Lung (tissue), 11 donors: ENCODE measurements at regions not wholly inside any gene's neighbourhood (a gene's known extent, or its start where the extent isn't known, plus 50 kb on each side); places are given as distances from the start of the nearest gene placed in this dataset.

Source experiments
- ATAC-seq: fragments of 200-7000 bp; cut with Tn5 transposase; one replicate; pipeline ENCODE4 v1.9.1; 2020; ENCODE audit warnings: moderate number of reproducible peaks; ENCODE audit not compliant: insufficient read depth, low FRiP score
- DNase-seq, 3 donors: peaks; one replicate each; pipeline ENCODE4 v3.0.0-alpha.2; 2013 to 2017
- H3K27ac ChIP-seq, 2 donors: one replicate each; pipeline ENCODE4 v1.5.1; 2013; ENCODE audit warnings: mild to moderate bottlenecking in 2 of 2, moderate library complexity in 2 of 2, control low read depth in 1 of 2, inconsistent platforms in 1 of 2, low read depth in 1 of 2, low read length in 1 of 2
- H3K27me3 ChIP-seq, 3 donors: one replicate each; pipeline ENCODE4 v1.5.1; 2013; ENCODE audit warnings: low read length in 2 of 3; ENCODE audit not compliant: control insufficient read depth in 3 of 3, insufficient read depth in 3 of 3
- H3K36me3 ChIP-seq, 4 donors: one replicate each; pipeline ENCODE4 v1.5.1; 2013; ENCODE audit warnings: low read length in 4 of 4, mild to moderate bottlenecking in 1 of 4, moderate library complexity in 1 of 4; ENCODE audit not compliant: control insufficient read depth in 4 of 4, insufficient read depth in 4 of 4
- H3K4me1 ChIP-seq, 5 donors: one replicate each; pipeline ENCODE4 v1.5.1; 2013; ENCODE audit warnings: low read length in 5 of 5, mild to moderate bottlenecking in 2 of 5, moderate library complexity in 1 of 5; ENCODE audit not compliant: control insufficient read depth in 5 of 5, insufficient read depth in 5 of 5
- H3K4me3 ChIP-seq: one replicate; pipeline ENCODE4 v1.5.1; 2013; ENCODE audit warnings: mild to moderate bottlenecking, control low read depth, moderate library complexity
- H3K9ac ChIP-seq, 2 donors: one replicate each; pipeline ENCODE4 v1.5.1; 2013; ENCODE audit warnings: low read length in 2 of 2, control low read depth in 1 of 2; ENCODE audit not compliant: insufficient read depth in 1 of 2
- H3K9me3 ChIP-seq, 4 donors: one replicate each; pipeline ENCODE4 v1.5.1; 2013; ENCODE audit warnings: low read length in 3 of 4, mild to moderate bottlenecking in 1 of 4, moderate library complexity in 1 of 4; ENCODE audit not compliant: control insufficient read depth in 4 of 4, insufficient read depth in 3 of 4
- CTCF ChIP-seq: IDR thresholded peaks from 2 replicates; pipeline ENCODE4 v1.5.1; 2012; ENCODE audit warnings: mild to moderate bottlenecking; ENCODE audit errors: control extremely low read depth, extremely low read depth
- WGBS, 2 donors: extraction: QIAGEN DNeasy Blood & Tissue Kit; methylation state at CpG; one replicate each; pipeline ENCODE4 v1.1.7; 2013; 5-methylcytosine and 5-hydroxymethylcytosine counted together
- donor health status: control.
- donor health status: control.
- donor health status: Bipolar disorder and iron deficiency.
- donor health status: healthy.
- donor health status: DM: yes; HTN: yes; CAD: no.

- TF ChIP-seq CTCF, result no peak
- H3K4me3 ChIP-seq, result no peak overlapping the region
- WGBS, 2 donors, result 75 to 85% methylated on average over 2 of the region's 2 CpGs
- H3K27ac ChIP-seq, result no peak overlapping the region
- no peak for ATAC-seq
- H3K27me3 ChIP-seq, result no peaks in the 10 kb centered on the region
- DNase-seq, result no peak
- H3K9me3 ChIP-seq, result no peaks in the 10 kb centered on the region
- H3K4me1 ChIP-seq, result peaks cover 0 to 9% (median 0%) of the 10 kb centered on the region in 5 donors
- H3K36me3 ChIP-seq, result no peaks in the 10 kb centered on the region
- no peak overlapping the region for H3K9ac ChIP-seq
These were observed 242.0 kb upstream of the MEIS1 start for GRCh38 chr2:66192888-66193287.

- Histone ChIP-seq H3K9me3 (no peaks in the 10 kb centered on the region), H3K36me3 (no peaks in the 10 kb centered on the region), H3K4me3 (no peak overlapping the region), H3K4me1 (peaks cover 0 to 9% (median 0%) of the 10 kb centered on the region in 5 donors), H3K27ac (no peak overlapping the region), H3K27me3 (no peaks in the 10 kb centered on the region), H3K9ac (no peak overlapping the region)
- WGBS, 2 donors, result 76 to 83% methylated on average over 1 of the region's 1 CpG
- DNase-seq (peak in 1 of 3 donors; percentile 20), ATAC-seq (no peak)
- no peak for TF ChIP-seq CTCF
These were observed 243.6 kb upstream of the MEIS1 start for GRCh38 chr2:66191311-66191710.

GRCh38 chr2:66189553-66189952 is 245.4 kb upstream of the MEIS1 start:
- no peaks in the 10 kb centered on the region for H3K36me3 ChIP-seq
- DNase-seq (peak; percentile 48 to 93 (median 93)), ATAC-seq (peak; percentile 49)
- H3K4me1 ChIP-seq, result peaks cover 0 to 9% (median 0%) of the 10 kb centered on the region in 5 donors
- no peak overlapping the region for H3K9ac ChIP-seq
- no peak overlapping the region for H3K27ac ChIP-seq
- H3K4me3 ChIP-seq, result no peak overlapping the region
- H3K27me3 ChIP-seq, result no peaks in the 10 kb centered on the region
- H3K9me3 ChIP-seq, result no peaks in the 10 kb centered on the region
- TF ChIP-seq CTCF, result no peak

- TF ChIP-seq CTCF, result no peak
- Histone ChIP-seq H3K27ac (no peak overlapping the region), H3K27me3 (no peaks in the 10 kb centered on the region), H3K4me1 (peaks cover 0 to 9% (median 0%) of the 10 kb centered on the region in 5 donors), H3K9me3 (no peaks in the 10 kb centered on the region), H3K9ac (no peak overlapping the region), H3K36me3 (no peaks in the 10 kb centered on the region), H3K4me3 (no peak overlapping the region)
- ATAC-seq (no peak), DNase-seq (peak; percentile 27 to 81 (median 42))
- WGBS, 2 donors, result 59 to 74% methylated on average over 3 of the region's 3 CpGs
These were observed 248.4 kb upstream of the MEIS1 start for GRCh38 chr2:66186537-66186936.
